ENCODE measurements at regions not wholly inside any gene's neighbourhood (a gene's known extent, or its start where the extent isn't known, plus 50 kb on each side); places are given as distances from the start of the nearest gene placed in this dataset.

DNA sequence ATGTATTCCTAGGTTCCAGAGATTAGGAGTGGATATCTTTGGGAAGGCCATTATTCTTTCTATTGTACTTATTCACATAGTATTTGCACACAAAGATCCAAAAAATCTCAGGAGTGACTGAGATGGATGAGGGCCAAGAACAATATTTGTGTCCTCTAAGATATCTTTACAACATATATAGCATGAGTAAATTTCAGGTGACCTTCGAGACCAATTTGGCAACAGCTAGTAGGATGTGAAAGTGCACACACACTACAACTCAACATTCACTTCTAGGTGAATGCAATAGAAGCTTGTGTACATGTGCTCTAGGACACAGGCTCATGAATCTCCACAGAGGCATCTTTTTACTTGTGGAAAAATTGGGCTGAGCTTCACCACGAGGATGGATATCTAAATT is 224.0 kb downstream of the C1orf94 start:
- intact Hi-C loops (cut with DNase I) = no loop called here
- no peak for ATAC-seq (ENCODE audit: poor library complexity)
- DNase-seq = no peak

DNA sequence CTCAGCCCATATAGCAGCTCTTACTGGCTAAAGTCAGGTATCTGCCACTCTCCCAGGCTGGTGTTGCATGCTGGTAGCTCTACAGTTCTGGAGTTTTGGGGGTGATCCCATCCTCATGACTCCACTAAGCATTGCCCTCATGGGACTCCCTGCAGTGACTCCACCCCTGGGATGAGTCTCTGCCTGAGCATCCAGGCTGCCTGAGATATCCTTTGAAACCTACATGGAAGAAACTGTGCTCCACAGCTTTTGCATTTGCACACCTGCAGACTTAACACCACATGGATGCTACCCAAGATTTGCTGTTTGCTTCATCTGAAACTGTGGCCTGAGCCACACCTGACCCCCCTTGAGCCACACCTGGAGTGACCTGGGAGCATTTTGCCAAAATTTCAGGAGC is 226.4 kb downstream of the C1orf94 start:
- intact Hi-C loops (cut with DNase I) = no loop called here
- no peak for DNase-seq
- ATAC-seq (ENCODE audit: poor library complexity) = no peak

DNA sequence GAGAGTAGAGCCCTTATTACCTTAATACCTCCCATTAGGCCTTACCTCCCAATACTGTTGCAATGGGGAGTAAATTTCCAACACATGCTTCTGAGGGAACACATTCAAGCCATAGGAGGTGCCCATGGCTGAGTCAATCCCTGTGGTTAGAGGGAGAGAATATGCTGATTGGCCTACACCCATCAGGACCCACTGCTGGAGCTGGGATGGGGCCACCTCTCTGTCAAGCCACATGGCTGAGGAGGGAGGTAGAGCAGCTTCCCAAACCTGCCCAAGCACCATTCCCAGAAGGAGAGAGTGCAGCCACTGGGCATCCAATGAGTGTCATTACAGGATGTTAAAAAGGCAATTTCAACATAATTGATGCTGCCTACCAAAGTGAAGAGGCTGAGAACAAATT is 228.1 kb downstream of the C1orf94 start:
- DNase-seq (no peak), ATAC-seq (ENCODE audit: poor library complexity) (no peak)
- intact Hi-C loops (cut with DNase I) = no loop called here

DNA sequence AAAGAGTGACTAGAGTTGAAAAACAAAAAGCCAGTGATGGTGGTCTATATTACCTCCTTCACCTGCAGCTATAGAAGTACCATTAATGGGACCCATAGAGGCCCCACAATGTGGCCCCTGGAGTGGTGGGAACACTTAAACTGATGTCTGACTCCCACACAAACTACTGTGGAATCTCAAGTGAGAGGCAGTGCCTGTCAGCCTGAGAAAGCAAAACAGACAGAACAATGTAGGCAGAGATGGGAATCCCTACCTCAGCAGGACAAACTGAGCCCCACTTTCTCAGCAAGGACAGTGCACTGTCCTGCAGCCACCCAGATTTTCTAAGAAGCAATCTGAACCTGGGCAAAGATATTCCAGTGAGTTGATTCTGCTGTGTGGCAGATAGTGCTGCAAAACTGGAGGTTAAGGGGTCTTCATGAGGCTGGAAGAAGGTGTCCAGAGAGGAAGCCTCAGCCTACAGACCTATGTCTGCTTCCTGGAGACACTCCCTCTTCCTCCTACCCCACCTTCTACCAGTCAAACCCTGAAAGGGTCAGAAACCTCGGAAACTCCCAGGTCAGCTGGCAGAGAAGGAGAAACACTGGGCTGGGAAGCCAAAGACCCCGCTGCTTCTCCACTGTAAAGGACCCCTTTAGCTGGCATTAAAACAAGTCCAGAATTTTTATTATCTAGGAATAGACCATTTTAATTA is 228.7 kb downstream of the C1orf94 start:
- intact Hi-C loops (cut with DNase I) = no loop called here
- DNase-seq (no peak), ATAC-seq (ENCODE audit: poor library complexity) (no peak)

DNA sequence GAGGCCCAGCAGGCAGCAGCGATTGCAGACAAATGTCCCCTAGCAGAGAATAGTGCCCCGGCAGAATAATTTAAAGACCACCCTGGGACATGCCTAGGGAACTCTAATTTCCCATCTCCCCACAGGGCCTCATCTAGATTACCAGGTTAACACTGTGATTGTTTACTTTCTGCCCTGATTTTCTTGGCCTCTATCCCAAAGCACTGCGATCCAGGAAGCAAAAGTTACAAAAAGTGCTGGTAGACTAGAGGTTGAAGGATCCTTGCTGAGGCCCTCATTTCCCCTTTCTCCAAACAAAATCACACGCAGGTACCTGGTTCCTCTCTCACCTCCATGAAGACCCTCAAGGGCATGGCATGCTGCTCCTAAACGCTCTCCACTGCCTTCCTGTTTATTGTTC is 229.7 kb downstream of the C1orf94 start:
- DNase-seq (no peak), ATAC-seq (ENCODE audit: poor library complexity) (no peak)
- intact Hi-C loops (cut with DNase I) = no loop called here

DNA sequence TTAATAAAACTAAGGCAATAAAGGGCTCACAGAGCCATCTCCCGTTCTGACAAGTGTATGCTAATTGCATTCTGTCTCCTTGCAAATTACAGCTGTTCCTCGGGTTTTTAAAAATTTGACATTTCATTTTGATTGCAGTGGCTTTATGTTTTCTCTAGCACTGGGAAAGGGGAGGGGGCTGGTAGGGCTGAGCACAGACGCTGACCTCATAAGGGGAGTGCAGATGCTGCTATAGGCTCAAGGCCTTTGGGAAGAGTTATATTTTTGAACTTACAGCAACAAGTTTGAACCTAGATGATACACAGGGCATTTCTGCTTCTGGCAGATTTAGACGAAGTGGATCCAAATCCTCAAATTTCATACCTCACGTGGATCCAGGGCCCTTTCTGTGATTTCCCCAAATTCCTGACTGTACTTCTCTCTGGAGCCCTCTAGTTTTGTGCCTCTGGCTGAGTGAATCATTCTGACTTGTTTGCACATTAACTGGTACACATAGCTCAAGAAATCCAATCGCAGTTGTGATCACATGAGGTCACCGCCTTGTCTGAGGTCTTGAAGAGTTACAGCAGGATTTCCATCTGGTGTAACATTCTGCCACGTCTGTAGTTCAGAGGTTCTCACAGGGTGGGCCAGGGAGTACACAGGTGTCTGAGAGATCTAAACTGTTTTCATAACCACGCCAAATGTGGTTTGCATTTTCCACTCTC is 230.3 kb downstream of the C1orf94 start:
- no peak for DNase-seq
- ATAC-seq (ENCODE audit: poor library complexity) = no peak
- intact Hi-C loops (cut with DNase I) = no loop called here

DNA sequence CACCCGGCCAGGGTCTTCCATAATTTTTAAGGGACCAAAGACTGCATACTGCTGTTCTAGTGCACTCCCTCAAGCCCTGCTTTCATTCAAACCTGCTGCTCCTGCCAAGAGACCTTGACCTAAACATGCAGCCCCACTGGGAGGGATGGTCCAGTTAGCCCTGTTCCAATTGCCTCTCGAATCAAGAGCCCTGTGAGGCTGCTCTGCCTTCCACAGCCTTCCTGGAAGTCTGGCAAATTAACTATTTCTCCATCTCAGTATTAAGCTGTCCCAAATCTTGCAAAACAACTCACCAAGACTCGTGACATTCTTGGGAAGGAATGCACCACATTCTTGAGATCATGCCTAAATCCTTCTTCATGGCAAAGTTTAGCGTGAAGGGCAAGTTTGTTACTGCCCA is 231.3 kb downstream of the C1orf94 start:
- intact Hi-C loops (cut with DNase I) = no loop called here
- DNase-seq (no peak), ATAC-seq (ENCODE audit: poor library complexity) (no peak)

DNA sequence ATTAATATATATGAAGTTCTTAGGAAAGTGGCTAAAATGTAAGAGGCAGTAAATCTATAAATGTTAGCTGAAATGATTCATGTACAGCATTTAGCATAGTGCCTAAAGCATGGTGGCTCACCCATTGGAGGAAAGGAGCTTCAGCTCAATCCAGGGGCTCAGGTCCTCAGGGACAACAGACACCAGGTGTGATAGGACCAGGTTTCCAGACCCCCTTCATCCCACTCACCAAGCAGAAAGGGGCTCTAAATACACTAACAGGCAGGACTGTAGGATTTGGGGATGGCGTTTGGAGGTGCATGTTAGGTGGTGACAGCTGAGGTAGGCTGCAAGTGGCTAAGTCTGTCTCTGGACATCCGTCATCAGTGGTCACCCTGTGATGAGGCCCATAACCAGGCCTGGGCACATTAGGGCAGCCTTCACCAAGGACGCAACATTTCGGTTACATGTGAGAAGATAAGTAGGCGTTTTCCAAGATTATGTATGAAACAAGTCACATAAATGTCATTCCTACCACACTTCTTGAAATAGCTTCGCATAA is 233.1 kb downstream of the C1orf94 start:
- intact Hi-C loops (cut with DNase I) = no loop called here
- ATAC-seq (ENCODE audit: poor library complexity) = no peak
- DNase-seq = no peak

DNA sequence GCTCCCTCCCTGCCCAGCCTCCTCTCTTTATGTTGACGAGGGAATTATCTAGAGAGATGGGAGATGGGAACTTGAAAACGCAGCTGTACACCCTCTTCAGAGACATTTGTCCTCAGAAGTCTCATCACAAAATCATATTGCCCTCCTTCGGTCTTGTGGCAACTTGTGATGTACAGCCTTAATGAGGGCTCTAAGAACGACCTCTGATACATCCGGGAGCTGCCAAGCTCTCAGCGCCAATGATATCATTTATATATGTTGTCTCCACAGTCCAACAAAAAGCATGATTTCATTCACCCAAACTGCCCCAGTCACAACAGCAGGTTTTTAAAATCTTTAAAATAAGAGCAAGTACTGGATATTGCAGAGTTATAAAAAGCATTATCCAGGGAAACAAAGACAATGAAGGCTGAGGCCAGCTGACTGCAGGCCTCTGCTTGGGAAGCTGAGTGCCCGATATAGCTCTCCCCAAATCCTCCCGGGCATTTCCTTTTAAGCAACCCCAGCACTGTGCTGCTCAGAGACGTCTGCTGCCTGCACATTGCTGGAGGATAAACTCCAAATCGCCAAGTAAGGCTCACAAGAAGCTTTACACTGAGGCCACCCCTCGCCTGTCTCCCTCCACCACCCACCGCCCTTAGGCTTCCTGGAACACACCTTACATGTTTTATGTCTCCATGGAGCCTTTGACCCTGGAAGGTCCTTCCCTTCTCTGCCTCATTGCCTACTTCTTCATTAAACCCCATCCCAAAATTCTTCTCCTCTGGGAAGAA is 236.1 kb downstream of the C1orf94 start:
- intact Hi-C loops (cut with DNase I) = no loop called here
- DNase-seq = no peak
- no peak for ATAC-seq (ENCODE audit: poor library complexity)

DNA sequence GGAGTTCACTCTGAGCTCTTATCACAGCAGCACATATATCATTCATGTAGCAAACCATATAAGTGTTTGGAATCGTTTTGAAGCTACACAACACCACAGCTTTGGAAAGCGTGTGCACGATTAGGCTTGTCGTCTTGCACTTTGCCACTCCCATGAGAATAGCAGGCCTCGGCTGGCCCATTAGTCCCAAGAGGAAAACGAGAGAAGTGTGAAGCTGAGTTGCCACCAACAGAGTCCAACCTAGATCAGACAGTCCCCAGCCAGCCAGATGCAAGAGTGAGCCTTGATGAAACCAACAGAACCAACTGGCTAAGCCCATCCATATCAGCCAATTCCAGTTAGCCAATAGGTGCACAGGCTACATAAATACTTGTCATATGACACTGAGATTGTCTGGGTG is 238.4 kb downstream of the C1orf94 start:
- DNase-seq = no peak
- no peak for ATAC-seq (ENCODE audit: poor library complexity)
- intact Hi-C loops (cut with DNase I) = no loop called here

DNA sequence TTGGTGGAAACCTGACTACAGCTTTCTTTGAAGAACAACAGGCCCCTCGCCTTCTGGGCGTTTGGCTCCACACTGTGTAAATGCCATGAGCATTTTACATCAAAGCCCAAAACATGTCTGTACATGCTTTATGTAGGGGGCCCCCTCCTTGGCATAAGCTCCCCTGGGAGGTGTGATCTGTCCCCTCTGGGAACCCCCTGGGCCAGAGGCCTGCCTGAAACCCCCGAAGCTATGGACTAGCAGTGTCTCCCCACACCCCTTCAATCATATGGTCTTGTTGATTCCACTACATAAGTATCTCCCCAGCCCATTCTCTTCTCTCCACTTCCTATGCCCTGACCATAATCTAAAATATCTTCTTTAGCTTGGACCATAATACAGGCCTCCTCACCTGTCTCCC is 241.5 kb downstream of the C1orf94 start:
- ATAC-seq (ENCODE audit: poor library complexity) (no peak), DNase-seq (no peak)
- intact Hi-C loops (cut with DNase I) = no loop called here

DNA sequence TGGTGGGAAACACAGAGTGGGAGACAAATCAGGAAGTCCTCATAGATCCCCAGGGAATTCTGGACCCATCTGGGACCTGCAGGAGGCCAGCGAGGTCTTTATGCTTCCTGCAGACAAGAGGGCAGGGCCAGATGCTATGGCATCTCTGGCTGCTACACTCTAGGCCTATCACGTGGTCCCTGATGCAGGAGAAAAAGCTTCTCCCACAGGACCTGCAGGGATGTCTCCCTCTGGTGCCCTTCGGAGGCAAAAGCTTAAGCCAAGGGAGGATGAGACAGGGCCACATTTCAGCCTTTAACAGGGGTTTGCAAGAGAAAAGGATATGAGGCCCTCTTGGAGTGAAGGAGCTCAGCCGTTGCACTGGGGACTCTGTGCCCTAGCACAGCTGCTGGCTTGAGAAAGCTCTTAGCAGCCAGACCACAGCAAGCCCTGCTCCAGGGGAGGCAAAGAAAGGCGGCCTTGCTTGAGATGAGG is 243.0 kb downstream of the C1orf94 start:
- DNase-seq (no peak), ATAC-seq (ENCODE audit: poor library complexity) (no peak)
- intact Hi-C loops (cut with DNase I) = no loop called here

DNA sequence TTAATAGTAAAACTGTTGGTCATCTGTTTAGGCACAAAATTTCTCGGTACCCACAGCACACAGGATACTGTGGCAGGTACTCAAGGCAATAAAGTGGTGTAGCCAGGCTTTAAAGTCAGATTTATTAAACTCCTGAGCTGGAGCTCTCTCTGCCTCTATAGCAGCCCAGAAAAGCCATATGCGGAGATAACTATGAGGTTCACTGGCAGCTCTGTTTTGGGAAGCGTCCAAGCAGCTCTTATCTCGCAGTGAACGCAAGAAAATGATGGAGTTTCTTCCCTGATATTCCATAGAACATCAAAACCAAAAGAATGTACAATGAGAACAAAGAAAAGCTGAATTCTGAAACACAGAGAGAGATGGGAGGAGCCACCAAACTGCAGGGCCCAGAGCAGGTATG is 248.3 kb downstream of the C1orf94 start:
- DNase-seq (no peak), ATAC-seq (ENCODE audit: poor library complexity) (no peak)
- intact Hi-C loops (cut with DNase I) = no loop called here

DNA sequence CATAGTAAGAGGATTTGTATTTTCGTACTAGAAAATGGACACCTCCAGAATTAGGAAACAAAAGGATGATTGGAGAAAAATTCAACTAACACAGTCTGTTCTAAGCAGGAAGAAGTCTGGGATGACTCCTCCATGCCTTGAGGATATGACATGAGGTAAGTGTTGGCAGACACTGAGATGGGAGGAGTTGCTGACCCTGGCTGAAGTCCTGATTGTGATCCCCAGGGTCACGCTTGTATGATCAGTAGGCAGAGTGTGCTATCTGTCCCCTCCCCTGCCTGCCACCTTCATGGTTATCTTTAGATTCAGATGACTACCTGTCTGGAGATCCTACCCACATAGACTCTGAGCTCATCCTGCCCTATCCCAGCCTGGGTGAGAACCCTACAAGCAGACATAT is 249.1 kb downstream of the C1orf94 start:
- intact Hi-C loops (cut with DNase I) = no loop called here
- no peak for ATAC-seq (ENCODE audit: poor library complexity)

DNA sequence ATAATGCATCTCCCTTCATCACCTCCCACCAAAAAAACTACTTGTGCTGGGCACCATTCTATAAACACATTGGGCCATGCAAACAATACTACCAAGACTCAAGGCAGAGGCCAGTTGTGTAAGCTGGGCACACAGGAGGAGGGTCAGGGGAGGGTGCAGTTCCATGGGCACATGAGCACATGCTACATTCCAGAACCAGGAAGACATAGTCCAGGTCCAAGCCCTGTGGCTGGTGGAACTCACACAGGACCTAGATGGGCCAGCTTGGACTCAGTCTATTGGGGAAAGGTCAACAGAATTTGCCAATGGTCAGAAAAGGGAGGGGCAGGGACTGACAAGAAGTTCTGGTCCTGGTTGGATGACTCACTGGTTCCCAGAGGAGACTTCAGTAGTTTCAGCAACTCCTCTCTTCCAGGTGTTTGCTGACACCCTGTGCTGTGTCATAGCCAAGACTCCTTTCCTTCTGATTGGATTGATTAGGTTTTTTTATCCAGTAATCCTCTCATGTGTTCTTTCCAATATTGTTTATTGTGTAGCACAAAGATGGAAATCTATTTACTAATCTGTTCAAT is 249.7 kb downstream of the C1orf94 start:
- intact Hi-C loops (cut with DNase I) = no loop called here
- ATAC-seq (ENCODE audit: poor library complexity) = no peak
- DNase-seq = no peak

More for the DNA sequence above, 249.1 kb downstream of the C1orf94 start:
- DNase-seq = no peak

DNA sequence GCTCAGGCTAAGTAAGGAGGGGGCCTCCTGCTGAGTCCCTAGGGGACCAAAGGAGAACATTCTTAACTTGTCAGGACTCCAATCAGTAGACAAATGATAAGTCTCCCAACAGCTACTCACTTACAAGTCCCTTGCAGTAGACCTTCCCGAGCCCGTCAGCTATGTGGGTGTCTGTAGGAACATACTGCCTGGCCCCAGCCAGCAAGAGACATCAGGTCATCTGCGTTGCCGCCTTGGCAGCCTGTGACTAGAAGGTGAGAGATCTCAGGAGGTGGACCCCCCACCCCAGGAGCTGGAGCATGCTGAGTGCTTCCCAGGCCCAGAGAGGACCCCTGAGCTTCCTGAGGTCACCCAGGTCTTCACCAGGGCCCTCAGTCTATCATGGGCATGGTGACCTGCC is 250.5 kb downstream of the C1orf94 start:
- intact Hi-C loops (cut with DNase I) = no loop called here
- ATAC-seq (ENCODE audit: poor library complexity) (no peak), DNase-seq (no peak)

DNA sequence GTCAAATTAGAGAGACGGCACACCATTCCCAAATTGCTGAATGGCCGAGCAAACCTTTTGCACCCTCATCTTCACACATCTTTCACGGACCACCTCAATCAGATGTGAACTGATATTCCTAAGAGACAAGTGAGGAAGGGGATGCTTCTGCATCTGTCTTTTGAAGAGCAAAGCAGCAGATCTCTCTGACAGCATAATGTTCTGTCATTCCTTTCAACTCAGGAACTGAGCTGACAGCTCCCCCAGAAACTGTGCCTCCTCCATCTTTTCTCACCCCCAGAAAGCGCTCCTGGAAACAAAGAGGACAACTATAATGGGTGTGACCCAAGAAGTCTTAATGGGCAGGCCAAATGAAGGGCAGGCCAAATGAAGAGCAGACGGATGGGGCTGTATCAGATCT is 256.4 kb downstream of the C1orf94 start:
- DNase-seq = no peak
- intact Hi-C loops (cut with DNase I) = no loop called here
- ATAC-seq (ENCODE audit: poor library complexity) = no peak

DNA sequence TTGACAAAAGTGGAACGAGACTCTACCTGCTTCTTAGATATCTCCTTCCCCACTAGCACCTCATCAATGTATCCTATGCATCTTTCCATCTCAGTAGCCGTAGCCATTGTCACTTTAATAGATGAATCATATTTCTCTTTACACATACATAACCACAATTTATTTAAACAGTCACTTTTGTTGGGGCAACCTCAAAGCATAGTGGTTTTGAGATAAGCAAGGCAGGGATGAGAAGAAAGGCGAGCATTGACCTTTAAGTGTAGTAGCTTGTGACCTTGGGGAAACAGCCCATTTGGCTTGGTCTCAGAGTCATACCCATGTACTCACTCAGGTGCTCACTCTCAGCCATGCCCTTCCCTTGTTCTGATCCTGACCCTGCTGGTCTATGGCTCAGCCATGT is 260.1 kb downstream of the C1orf94 start:
- ATAC-seq (ENCODE audit: poor library complexity) (no peak), DNase-seq (no peak)
- intact Hi-C loops (cut with DNase I) = no loop called here

Measured in Right ventricle myocardium superior (tissue), 1 donor.